H1 (cell line): ENCODE measurements at regions not wholly inside any gene's neighbourhood (a gene's known extent, or its start where the extent isn't known, plus 50 kb on each side); places are given as distances from the start of the nearest gene placed in this dataset.

Source experiments
- CTCF ChIA-PET: fragments of 300-600 bp; sonication (Branson Sonifier 250); formaldehyde crosslinking; loops from one replicate; lab custom pipeline; 2021; ENCODE audit not compliant: partially characterized antibody; lab: Charles Lee
- POLR2A ChIA-PET: fragments of 300-600 bp; sonication (Branson Sonifier 250); formaldehyde crosslinking; loops from one replicate; lab custom pipeline; 2021; ENCODE audit warnings: inconsistent platforms; ENCODE audit not compliant: partially characterized antibody; lab: Charles Lee
- DNase-seq, 2 experiments: peaks; one replicate each; pipeline versions ENCODE4 v3.0.0 to v3.0.0-alpha.2; 2010 to 2022; ENCODE audit warnings: low spot score in 2 of 2, low read depth in 1 of 2, mixed read lengths in 1 of 2
- FAIRE-seq: peaks from 2 replicates; lab custom pipeline; 2011; peaks lifted over from hg19 to GRCh38; lab: Jason Lieb, UNC
- H2AFZ ChIP-seq: 2 replicates; pipeline ENCODE4 v1.8.1; 2012; ENCODE audit warnings: low read length, inconsistent platforms
- H2AK5ac ChIP-seq: 2 replicates; pipeline ENCODE4 v1.6.1; 2013; ENCODE audit warnings: low read depth, low read length
- H2BK120ac ChIP-seq: replicated peaks from 2 replicates; pipeline ENCODE3; 2013; ENCODE audit warnings: low read depth, low read length, inconsistent platforms
- H2BK12ac ChIP-seq: 2 replicates; pipeline ENCODE4 v1.6.1; 2013; ENCODE audit warnings: low read depth, low read length
- H2BK15ac ChIP-seq: 2 replicates; pipeline ENCODE4 v1.6.1; 2013; ENCODE audit warnings: low read length
- H2BK20ac ChIP-seq: 2 replicates; pipeline ENCODE4 v1.6.1; 2013; ENCODE audit warnings: low read length
- H2BK5ac ChIP-seq: 2 replicates; pipeline ENCODE4 v1.6.1; 2013; ENCODE audit warnings: low read depth, low read length
- H3K14ac ChIP-seq: 2 replicates; pipeline ENCODE4 v1.6.1; 2013; ENCODE audit warnings: inconsistent platforms; ENCODE audit not compliant: insufficient read length
- H3K18ac ChIP-seq: 2 replicates; pipeline ENCODE4 v1.6.1; 2013; ENCODE audit warnings: low read length; ENCODE audit errors: extremely low read depth
- H3K23ac ChIP-seq: 2 replicates; pipeline ENCODE4 v1.6.1; 2013; ENCODE audit warnings: inconsistent platforms; ENCODE audit not compliant: insufficient read length
- H3K23me2 ChIP-seq: 2 replicates; pipeline ENCODE4 v1.6.1; 2013; ENCODE audit warnings: low read depth, low read length
- H3K27ac ChIP-seq: 2 replicates; pipeline ENCODE4 v1.6.1; 2011; ENCODE audit warnings: low read depth, low read length, inconsistent platforms
- H3K27me3 ChIP-seq, 4 experiments: replicated peaks in 1 of 4; 1 replicate in 1 of 4; 2 replicates in 3 of 4; pipeline versions ENCODE4 v1.6.1 to v1.8.1; 2011 to 2013; ENCODE audit warnings: low read length in 3 of 4, mild to moderate bottlenecking in 3 of 4, inconsistent platforms in 2 of 4, mixed read lengths in 2 of 4, moderate library complexity in 1 of 4; ENCODE audit not compliant: control insufficient read depth in 3 of 4, insufficient read depth in 3 of 4; ENCODE audit errors: extremely low read depth in 1 of 4
- H3K36me3 ChIP-seq, 4 experiments: 2 replicates each; pipeline versions ENCODE4 v1.6.1 to v1.8.1; 2011 to 2013; ENCODE audit warnings: mild to moderate bottlenecking in 4 of 4, low read length in 3 of 4, moderate library complexity in 2 of 4, control low read depth in 1 of 4, inconsistent platforms in 1 of 4; ENCODE audit not compliant: insufficient read depth in 4 of 4, control insufficient read depth in 2 of 4
- H3K4ac ChIP-seq: replicated peaks from 2 replicates; pipeline ENCODE3; 2013; ENCODE audit warnings: low read length, low read depth, mixed read lengths, inconsistent platforms; ENCODE audit not compliant: insufficient read length
- H3K4me1 ChIP-seq, 4 experiments: replicated peaks in 1 of 4; 1 replicate in 1 of 4; 2 replicates in 3 of 4; pipeline versions ENCODE4 v1.6.1 to v1.8.1; 2011 to 2013; ENCODE audit warnings: low read length in 3 of 4, inconsistent platforms in 2 of 4, mixed read lengths in 1 of 4; ENCODE audit not compliant: insufficient read depth in 4 of 4, control insufficient read depth in 3 of 4
- H3K4me2 ChIP-seq, 2 experiments: 2 replicates each; pipeline versions ENCODE4 v1.6.1 to v1.8.1; 2011 to 2013; ENCODE audit warnings: low read depth in 2 of 2, low read length in 2 of 2, control low read depth in 1 of 2, inconsistent platforms in 1 of 2, mild to moderate bottlenecking in 1 of 2; ENCODE audit not compliant: insufficient read depth in 1 of 2
- H3K4me3 ChIP-seq, 4 experiments: fragments of 200-600, 300-600 bp in 1 of 4; sonication (generic), shearing (Covaris generic), sonication (Bioruptor Twin) in 1 of 4; 2 replicates each; pipeline versions ENCODE4 v1.5.1 to v1.8.1; 2011 to 2016; ENCODE audit warnings: low read length in 4 of 4, low read depth in 3 of 4, control low read depth in 2 of 4, inconsistent platforms in 2 of 4, mild to moderate bottlenecking in 2 of 4, mixed read lengths in 1 of 4, moderate library complexity in 1 of 4; ENCODE audit not compliant: insufficient read depth in 2 of 4; ENCODE audit errors: extremely low read depth in 1 of 4
- H3K56ac ChIP-seq: replicated peaks from 2 replicates; pipeline ENCODE3; 2013; ENCODE audit warnings: low read depth, mild to moderate bottlenecking, mixed read lengths, low read length, inconsistent platforms; ENCODE audit not compliant: insufficient read length
- H3K79me1 ChIP-seq: 2 replicates; pipeline ENCODE4 v1.6.1; 2013; ENCODE audit warnings: low read depth, low read length, control low read depth
- H3K79me2 ChIP-seq, 2 experiments: 2 replicates each; pipeline versions ENCODE4 v1.6.1 to v1.8.1; 2012 to 2013; ENCODE audit warnings: low read length in 2 of 2, mild to moderate bottlenecking in 2 of 2, inconsistent platforms in 1 of 2; ENCODE audit not compliant: insufficient read depth in 2 of 2, control insufficient read depth in 1 of 2
- H3K9ac ChIP-seq, 4 experiments: replicated peaks in 1 of 4; 1 replicate in 1 of 4; 2 replicates in 3 of 4; pipeline versions ENCODE4 v1.6.1 to v1.8.1; 2011 to 2013; ENCODE audit warnings: low read depth in 3 of 4, low read length in 3 of 4, control low read depth in 2 of 4, mild to moderate bottlenecking in 2 of 4, moderate library complexity in 2 of 4, inconsistent platforms in 1 of 4; ENCODE audit errors: extremely low read depth in 1 of 4
- H3K9me3 ChIP-seq, 2 experiments: 2 replicates each; pipeline versions ENCODE4 v1.6.1 to v1.8.1; 2012 to 2013; ENCODE audit warnings: mild to moderate bottlenecking in 2 of 2, moderate library complexity in 2 of 2, control low read depth in 1 of 2, inconsistent platforms in 1 of 2, low read depth in 1 of 2, low read length in 1 of 2, mixed read lengths in 1 of 2; ENCODE audit not compliant: insufficient read depth in 2 of 2
- H4K20me1 ChIP-seq, 2 experiments: replicated peaks in 1 of 2; 2 replicates each; pipeline versions ENCODE3 to v1.8.1; 2011 to 2013; ENCODE audit warnings: inconsistent platforms in 2 of 2, low read length in 2 of 2, mild to moderate bottlenecking in 1 of 2; ENCODE audit not compliant: insufficient read depth in 2 of 2, control insufficient read depth in 1 of 2
- H4K5ac ChIP-seq: 2 replicates; pipeline ENCODE4 v1.6.1; 2013; ENCODE audit warnings: low read length, low read depth, mixed read lengths, inconsistent platforms; ENCODE audit not compliant: insufficient read length
- H4K8ac ChIP-seq: 2 replicates; pipeline ENCODE4 v1.8.0; 2013; ENCODE audit warnings: mild to moderate bottlenecking, moderate library complexity, low read length, inconsistent platforms; ENCODE audit not compliant: insufficient read depth; ENCODE audit errors: extremely low read depth
- H4K91ac ChIP-seq: replicated peaks from 2 replicates; pipeline ENCODE3; 2013; ENCODE audit warnings: low read length, mixed read lengths, inconsistent platforms; ENCODE audit not compliant: insufficient read length
- BCL11A ChIP-seq, 2 experiments: IDR thresholded peaks; one replicate each; pipeline ENCODE4 v1.6.1; 2011; ENCODE audit warnings: low read depth in 2 of 2, low read length in 2 of 2, mild to moderate bottlenecking in 2 of 2
- CBX5 ChIP-seq: fragments of 300-800, 300-1000 bp; sonication (generic); IDR thresholded peaks from 2 replicates; pipeline ENCODE4 v1.7.1; 2016; ENCODE audit warnings: antibody characterized with exemption, low read length, low read depth
- HDAC2 ChIP-seq, 2 experiments: fragments of 300-600 bp in 1 of 2; sonication (generic) in 1 of 2; IDR thresholded peaks; 2 replicates each; pipeline ENCODE4 v1.6.1; 2011 to 2012; ENCODE audit warnings: low read depth in 2 of 2, low read length in 2 of 2, mild to moderate bottlenecking in 2 of 2, moderate library complexity in 2 of 2, borderline replicate concordance in 1 of 2, inconsistent platforms in 1 of 2
- WGBS, 2 experiments: shearing (Covaris generic) in 1 of 2; methylation state at CpG; one replicate each; pipeline versions ENCODE4 v1.1.6 to v1.1.7; 2013 to 2015; ENCODE audit warnings: low lambda C conversion rate in 2 of 2, mixed read lengths in 2 of 2, inconsistent platforms in 1 of 2, low coverage in 1 of 2, missing lambda C conversion rate in 1 of 2; ENCODE audit not compliant: insufficient replicate concordance in 2 of 2, insufficient coverage in 1 of 2, insufficient read length in 1 of 2; ENCODE audit errors: extremely low coverage in 1 of 2, missing lambda C conversion rate in 1 of 2; 5-methylcytosine and 5-hydroxymethylcytosine counted together

DNA sequence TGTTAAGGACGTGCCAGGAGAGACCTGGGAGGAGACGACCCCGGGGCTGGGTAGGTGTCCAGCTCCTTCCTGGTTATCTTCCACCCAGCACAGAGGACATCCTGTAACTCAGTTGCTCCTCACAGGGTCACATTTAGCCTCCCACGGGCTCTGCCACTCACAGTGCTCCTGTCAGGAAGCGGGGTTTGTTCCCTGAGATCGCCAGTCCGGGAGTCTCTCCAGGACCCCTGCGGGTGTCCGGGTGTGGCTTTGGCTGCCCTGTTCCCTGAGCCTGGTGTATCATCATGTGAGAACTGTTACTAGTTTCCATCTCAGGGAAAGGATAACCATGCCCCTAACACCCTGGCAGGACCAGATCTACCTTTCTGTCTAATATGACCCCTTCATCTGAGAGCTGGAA is 158.2 kb upstream of the RUNX1 start:
- Histone ChIP-seq H2BK12ac (no peak overlapping the region), H3K18ac (no peak overlapping the region), H3K36me3 (no peaks in the 10 kb centered on the region), H3K4ac (no peak overlapping the region), H4K20me1 (no peaks in the 10 kb centered on the region), H3K79me2 (no peaks in the 10 kb centered on the region), H3K79me1 (no peaks in the 10 kb centered on the region), H2AFZ (no peak overlapping the region), H3K14ac (no peak overlapping the region), H3K56ac (no peak overlapping the region), H3K23ac (no peak overlapping the region), H3K23me2 (no peaks in the 10 kb centered on the region; the same call in 1 of the 2 replicates), H3K27ac (no peak overlapping the region), H3K4me2 (no peak overlapping the region), H3K9me3 (no peaks in the 10 kb centered on the region), H4K8ac (no peak overlapping the region), H3K4me3 (no peak overlapping the region), H3K9ac (no peak overlapping the region), H3K4me1 (peaks cover 0 to 2% (median under 1%) of the 10 kb centered on the region in 4 experiments; a peak in 3 of 7 replicates), H4K5ac (no peak overlapping the region), H2BK5ac (no peak overlapping the region), H2BK15ac (no peak overlapping the region), H4K91ac (no peak overlapping the region), H2BK20ac (no peak overlapping the region), H2AK5ac (no peak overlapping the region), H3K27me3 (no peaks in the 10 kb centered on the region), H2BK120ac (no peak overlapping the region)
- FAIRE-seq = no peak
- 84% methylated on average over 8 of the region's 9 CpGs; no CpG with 5 or more reads in 1 of the 2 experiments for WGBS, 2 experiments
- no peak for DNase-seq
- POLR2A ChIA-PET = no interaction called here
- CTCF ChIA-PET = interaction anchor here (1.3 kb wide), 1 partner anchor 11 kb away, joined by 3 read pairs; no protein-coding TSS in a partner anchor
- TF ChIP-seq CBX5 = no peak
- TF ChIP-seq BCL11A (IDR thresholded peaks at IDR 0.05; ENCODE audit: low read depth in 2 of 2, low read length in 2 of 2) = no peak
- TF ChIP-seq HDAC2 (IDR thresholded peaks at IDR 0.05; ENCODE audit: borderline replicate concordance in 1 of 2, low read depth in 2 of 2, low read length in 2 of 2) = no peak
